ENCODE measurements at regions not wholly inside any gene's neighbourhood (a gene's known extent, or its start where the extent isn't known, plus 50 kb on each side); places are given as distances from the start of the nearest gene placed in this dataset.

DNA sequence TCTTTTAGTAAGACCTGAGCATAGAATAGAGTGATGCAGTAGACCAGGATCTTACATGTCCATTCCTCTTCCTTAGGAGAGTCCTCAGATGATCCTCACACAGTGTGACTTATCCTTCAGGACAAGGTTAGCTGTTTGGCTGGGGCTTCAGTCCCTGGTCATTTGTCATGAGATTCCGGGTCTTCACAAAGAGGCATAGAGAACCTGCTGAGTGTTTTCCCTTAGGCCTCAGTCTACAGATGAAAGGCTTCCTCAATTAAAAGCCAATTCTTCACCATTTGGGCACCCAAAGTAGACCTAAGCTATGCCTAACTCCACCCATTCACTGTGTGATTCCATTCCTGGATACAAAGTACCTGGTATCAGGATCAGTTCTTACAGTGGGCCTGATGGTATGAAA is 329.8 kb upstream of the RUNX1 start:
- H3K27me3 ChIP-seq: no peaks in the 10 kb centered on the region
- no peaks in the 10 kb centered on the region for H3K36me3 ChIP-seq
- H3K4me3 ChIP-seq (replicated peaks in 1 of 3): no peak overlapping the region
- WGBS, 2 donors: 91 to 100% methylated on average over 1 of the region's 1 CpG
- no peak for DNase-seq
- intact Hi-C loops (cut with DNase I): no loop called here
- no peak for TF ChIP-seq POLR2A (IDR thresholded peaks at IDR 0.05)
- TF ChIP-seq, protein P1, sequence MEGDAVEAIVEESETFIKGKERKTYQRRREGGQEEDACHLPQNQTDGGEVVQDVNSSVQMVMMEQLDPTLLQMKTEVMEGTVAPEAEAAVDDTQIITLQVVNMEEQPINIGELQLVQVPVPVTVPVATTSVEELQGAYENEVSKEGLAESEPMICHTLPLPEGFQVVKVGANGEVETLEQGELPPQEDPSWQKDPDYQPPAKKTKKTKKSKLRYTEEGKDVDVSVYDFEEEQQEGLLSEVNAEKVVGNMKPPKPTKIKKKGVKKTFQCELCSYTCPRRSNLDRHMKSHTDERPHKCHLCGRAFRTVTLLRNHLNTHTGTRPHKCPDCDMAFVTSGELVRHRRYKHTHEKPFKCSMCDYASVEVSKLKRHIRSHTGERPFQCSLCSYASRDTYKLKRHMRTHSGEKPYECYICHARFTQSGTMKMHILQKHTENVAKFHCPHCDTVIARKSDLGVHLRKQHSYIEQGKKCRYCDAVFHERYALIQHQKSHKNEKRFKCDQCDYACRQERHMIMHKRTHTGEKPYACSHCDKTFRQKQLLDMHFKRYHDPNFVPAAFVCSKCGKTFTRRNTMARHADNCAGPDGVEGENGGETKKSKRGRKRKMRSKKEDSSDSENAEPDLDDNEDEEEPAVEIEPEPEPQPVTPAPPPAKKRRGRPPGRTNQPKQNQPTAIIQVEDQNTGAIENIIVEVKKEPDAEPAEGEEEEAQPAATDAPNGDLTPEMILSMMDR (IDR thresholded peaks at IDR 0.05): no peak
- no peaks in the 10 kb centered on the region for H3K9me3 ChIP-seq
- no peak overlapping the region for H3K27ac ChIP-seq
- H3K4me1 ChIP-seq: no peaks in the 10 kb centered on the region

- WGBS, 2 donors: 77 to 82% methylated on average over 7 of the region's 7 CpGs
- intact Hi-C loops (cut with DNase I): no loop called here
- no peak for DNase-seq
- H3K9me3 ChIP-seq: no peaks in the 10 kb centered on the region
- H3K36me3 ChIP-seq: no peaks in the 10 kb centered on the region
- H3K27me3 ChIP-seq: no peaks in the 10 kb centered on the region
- no peak overlapping the region for H3K27ac ChIP-seq
- H3K4me3 ChIP-seq (replicated peaks in 1 of 3): no peak overlapping the region
- TF ChIP-seq, protein P1 (IDR thresholded peaks at IDR 0.05): no peak
- TF ChIP-seq POLR2A (IDR thresholded peaks at IDR 0.05): no peak
- H3K4me1 ChIP-seq: no peaks in the 10 kb centered on the region
These were observed 328.5 kb upstream of the RUNX1 start for GRCh38 chr21:35377505-35378090.

DNA sequence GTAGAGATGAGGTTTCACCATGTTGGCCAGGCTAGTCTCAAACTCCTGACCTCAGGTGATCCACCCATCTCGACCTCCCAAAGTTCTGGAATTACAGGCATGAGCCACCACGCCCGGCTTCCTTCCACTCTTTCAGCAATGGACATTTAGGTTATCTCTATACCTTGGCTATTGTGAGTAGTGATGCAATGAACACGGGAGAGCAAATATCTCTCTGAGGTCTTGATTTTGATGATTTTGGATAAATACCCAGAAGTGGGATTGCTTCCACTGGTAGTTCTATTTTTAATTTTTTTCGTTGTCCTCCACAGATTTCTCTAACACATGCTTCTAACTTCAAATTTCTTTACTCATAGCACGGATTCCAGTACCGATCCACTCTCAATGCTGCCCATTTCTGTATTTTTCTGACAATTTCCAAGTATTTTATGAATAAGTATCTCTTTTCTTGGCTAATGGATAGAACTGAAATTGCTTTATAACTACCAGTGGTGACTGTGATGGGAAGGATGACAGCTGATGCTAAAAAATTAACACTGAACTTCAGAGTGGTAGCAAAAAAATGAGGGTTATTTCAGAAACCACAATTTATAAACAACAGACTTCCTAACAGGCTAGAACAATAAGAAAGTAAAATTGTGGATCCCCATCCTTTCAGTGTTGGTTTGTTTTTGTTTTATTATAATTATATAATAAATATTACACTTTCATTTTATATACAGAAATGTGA is 327.5 kb upstream of the RUNX1 start:
- no peak for TF ChIP-seq POLR2A (IDR thresholded peaks at IDR 0.05)
- TF ChIP-seq, protein P1 (IDR thresholded peaks at IDR 0.05): no peak
- no peaks in the 10 kb centered on the region for H3K9me3 ChIP-seq
- no peaks in the 10 kb centered on the region for H3K4me1 ChIP-seq
- H3K27ac ChIP-seq: no peak overlapping the region
- intact Hi-C loops (cut with DNase I): no loop called here
- no peak overlapping the region for H3K4me3 ChIP-seq (replicated peaks in 1 of 3)
- no peak for DNase-seq
- WGBS, 2 donors: 85% methylated on average over 7 of the region's 7 CpGs
- no peaks in the 10 kb centered on the region for H3K27me3 ChIP-seq
- no peaks in the 10 kb centered on the region for H3K36me3 ChIP-seq

- WGBS, 2 donors: 88% methylated on average over 1 of the region's 1 CpG
- DNase-seq: no peak
- no peak overlapping the region for H3K27ac ChIP-seq
- H3K36me3 ChIP-seq: no peaks in the 10 kb centered on the region
- no peak overlapping the region for H3K4me3 ChIP-seq (replicated peaks in 1 of 3)
- intact Hi-C loops (cut with DNase I): no loop called here
- H3K27me3 ChIP-seq: no peaks in the 10 kb centered on the region
- H3K4me1 ChIP-seq: no peaks in the 10 kb centered on the region
- no peak for TF ChIP-seq POLR2A (IDR thresholded peaks at IDR 0.05)
- TF ChIP-seq, protein P1 (IDR thresholded peaks at IDR 0.05): no peak
- no peaks in the 10 kb centered on the region for H3K9me3 ChIP-seq
These were observed 326.0 kb upstream of the RUNX1 start for GRCh38 chr21:35375115-35375514.

- H3K4me1 ChIP-seq: no peaks in the 10 kb centered on the region
- no peak for DNase-seq
- H3K36me3 ChIP-seq: no peaks in the 10 kb centered on the region
- no peak overlapping the region for H3K27ac ChIP-seq
- 91% methylated on average over 2 of the region's 2 CpGs for WGBS, 2 donors
- intact Hi-C loops (cut with DNase I): no loop called here
- no peak for TF ChIP-seq POLR2A (IDR thresholded peaks at IDR 0.05)
- TF ChIP-seq, protein P1 (IDR thresholded peaks at IDR 0.05): no peak
- no peaks in the 10 kb centered on the region for H3K9me3 ChIP-seq
- H3K4me3 ChIP-seq (replicated peaks in 1 of 3): no peak overlapping the region
- H3K27me3 ChIP-seq: no peaks in the 10 kb centered on the region
These were observed 324.9 kb upstream of the RUNX1 start for GRCh38 chr21:35373998-35374397.

Data from thyroid gland (tissue), 4 donors.